NB4 (cell line): ENCODE measurements at regions not wholly inside any gene's neighbourhood (a gene's known extent, or its start where the extent isn't known, plus 50 kb on each side); places are given as distances from the start of the nearest gene placed in this dataset.
A peak's percentile ranks its signal among the peaks of the same experiment; 100 is the strongest.

Experiments used
- DNase-seq: peaks from one replicate; pipeline ENCODE4 v3.0.0; 2010; ENCODE audit warnings: low read depth
- H3K4me3 ChIP-seq: one replicate; pipeline ENCODE4 v1.5.1; 2011; ENCODE audit warnings: mild to moderate bottlenecking, low read depth, low read length, moderate library complexity
- CTCF ChIP-seq: IDR thresholded peaks from one replicate; pipeline ENCODE4 v1.5.1; 2012; ENCODE audit warnings: low read depth, low read length
- MYC ChIP-seq: IDR thresholded peaks from 2 replicates; pipeline ENCODE4 v1.6.1; 2011; ENCODE audit warnings: low read depth, low read length
- POLR2A ChIP-seq: IDR thresholded peaks from 2 replicates; pipeline ENCODE4 v1.6.1; 2011; ENCODE audit warnings: mild to moderate bottlenecking; ENCODE audit not compliant: insufficient read length; ENCODE audit errors: extremely low read depth
- TF ChIP-seq, protein P1 (sequence below): IDR thresholded peaks from 2 replicates; pipeline ENCODE4 v1.6.1; 2011; ENCODE audit warnings: low read depth, low read length

GRCh38 chr3:154764856-154765640 lies 315.1 kb upstream of the MME start:
- TF ChIP-seq MYC = no peak
- TF ChIP-seq POLR2A = no peak
- no peak for TF ChIP-seq CTCF
- TF ChIP-seq, protein P1, sequence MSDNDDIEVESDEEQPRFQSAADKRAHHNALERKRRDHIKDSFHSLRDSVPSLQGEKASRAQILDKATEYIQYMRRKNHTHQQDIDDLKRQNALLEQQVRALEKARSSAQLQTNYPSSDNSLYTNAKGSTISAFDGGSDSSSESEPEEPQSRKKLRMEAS = no peak
- DNase-seq = no peak

GRCh38 chr3:154762486-154762885 lies 317.6 kb upstream of the MME start:
- no peak overlapping the region for H3K4me3 ChIP-seq
- TF ChIP-seq, protein P1 = no peak
- TF ChIP-seq CTCF = no peak
- no peak for DNase-seq

More at GRCh38 chr3:154764856-154765640, 315.1 kb upstream of the MME start:
- no peak overlapping the region for H3K4me3 ChIP-seq

DNA sequence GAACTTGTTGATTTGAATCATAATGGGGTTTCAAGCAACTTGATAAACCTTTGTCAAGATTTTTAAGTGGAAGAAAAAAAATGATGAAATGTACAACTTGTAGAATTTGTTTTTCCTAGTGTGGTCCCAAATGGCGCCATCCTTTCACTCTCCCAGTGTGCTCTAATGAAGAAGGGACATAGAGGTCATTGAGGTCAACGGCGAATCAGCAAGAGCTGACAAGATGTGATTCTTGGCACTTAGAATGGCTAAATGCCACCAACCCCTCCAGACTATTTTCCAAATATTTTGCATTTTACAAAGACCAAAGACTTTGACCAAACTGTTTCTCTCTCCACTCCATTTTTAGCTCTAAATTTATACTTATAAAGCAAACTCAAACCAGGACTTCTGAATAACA lies 320.2 kb upstream of the MME start:
- no peak overlapping the region for H3K4me3 ChIP-seq
- TF ChIP-seq CTCF (no peak), POLR2A (no peak), MYC (no peak)
- TF ChIP-seq, protein P1 = no peak
- DNase-seq = no peak

- no peak overlapping the region for H3K4me3 ChIP-seq
- peak; percentile 13 for DNase-seq
- TF ChIP-seq CTCF = no peak
Observed at GRCh38 chr3:154758109-154758868, 321.8 kb upstream of the MME start.

GRCh38 chr3:154753101-154753500 lies 323.1 kb upstream of the GPR149 start:
- TF ChIP-seq, protein P1 = no peak
- no peak for DNase-seq
- no peak overlapping the region for H3K4me3 ChIP-seq

DNA sequence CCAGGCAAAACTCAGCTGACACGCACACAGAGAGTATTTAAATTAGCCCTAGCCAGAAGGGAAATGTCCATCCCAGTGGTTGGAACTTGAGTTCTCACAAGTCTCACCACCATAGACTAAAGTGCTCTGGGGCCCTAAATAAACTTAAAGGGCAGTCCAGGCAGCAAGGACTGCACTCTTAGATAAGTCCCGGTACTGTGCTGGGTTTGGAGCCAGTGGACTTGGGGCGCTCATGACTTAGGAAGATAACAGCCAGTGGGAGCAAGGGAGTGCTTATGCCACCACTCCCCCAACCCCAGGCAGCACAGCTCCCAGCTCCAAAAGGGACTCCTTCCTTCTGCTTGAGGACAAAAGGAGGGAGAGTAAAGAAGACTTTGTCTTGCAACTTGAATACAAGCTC lies 319.5 kb upstream of the GPR149 start:
- no peak overlapping the region for H3K4me3 ChIP-seq
- TF ChIP-seq, protein P1 = no peak
- TF ChIP-seq CTCF = no peak
- TF ChIP-seq MYC = no peak
- no peak for TF ChIP-seq POLR2A
- DNase-seq = no peak
